ENCODE measurements at regions not wholly inside any gene's neighbourhood (a gene's known extent, or its start where the extent isn't known, plus 50 kb on each side); places are given as distances from the start of the nearest gene placed in this dataset.

DNA sequence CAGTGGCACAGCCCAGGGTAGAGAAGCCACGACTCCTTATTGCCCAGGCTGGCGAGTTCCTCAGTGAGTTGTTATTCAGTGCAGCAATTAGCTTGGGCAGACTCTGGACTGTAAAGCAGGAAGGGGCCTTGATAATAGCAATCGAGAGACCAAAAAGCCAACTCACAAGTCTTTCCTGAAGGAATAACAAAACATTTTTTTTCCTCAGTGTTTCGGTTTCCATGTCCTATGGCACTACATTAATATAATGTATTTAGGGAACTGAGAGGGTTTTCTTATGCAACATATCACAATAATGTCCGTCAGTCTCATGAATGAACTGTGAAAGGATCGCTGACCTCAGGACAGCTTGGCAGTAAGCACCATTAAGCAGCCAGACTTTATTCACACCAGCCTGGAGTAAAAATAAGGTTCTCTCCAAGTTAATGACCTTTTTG is 248.9 kb upstream of the TBL1XR1 start:
- TF ChIP-seq ZC3H10 (CRISPR knock-in tag; IDR thresholded peaks at IDR 0.05) (no peak), TCF4 (CRISPR knock-in tag; IDR thresholded peaks at IDR 0.05; ENCODE audit: borderline replicate concordance) (no peak), ARNTL (CRISPR knock-in tag; IDR thresholded peaks at IDR 0.05; ENCODE audit: borderline replicate concordance, low read depth) (no peak), TOX (CRISPR knock-in tag; IDR thresholded peaks at IDR 0.05; ENCODE audit: borderline replicate concordance) (no peak), ZFP3 (CRISPR knock-in tag; IDR thresholded peaks at IDR 0.05) (no peak), BACH2 (CRISPR knock-in tag; IDR thresholded peaks at IDR 0.05; ENCODE audit: borderline replicate concordance) (no peak), ESRRG (CRISPR knock-in tag; IDR thresholded peaks at IDR 0.05) (no peak), ZNF8 (CRISPR knock-in tag; IDR thresholded peaks at IDR 0.05) (no peak)
- TF ChIP-seq, protein P1, sequence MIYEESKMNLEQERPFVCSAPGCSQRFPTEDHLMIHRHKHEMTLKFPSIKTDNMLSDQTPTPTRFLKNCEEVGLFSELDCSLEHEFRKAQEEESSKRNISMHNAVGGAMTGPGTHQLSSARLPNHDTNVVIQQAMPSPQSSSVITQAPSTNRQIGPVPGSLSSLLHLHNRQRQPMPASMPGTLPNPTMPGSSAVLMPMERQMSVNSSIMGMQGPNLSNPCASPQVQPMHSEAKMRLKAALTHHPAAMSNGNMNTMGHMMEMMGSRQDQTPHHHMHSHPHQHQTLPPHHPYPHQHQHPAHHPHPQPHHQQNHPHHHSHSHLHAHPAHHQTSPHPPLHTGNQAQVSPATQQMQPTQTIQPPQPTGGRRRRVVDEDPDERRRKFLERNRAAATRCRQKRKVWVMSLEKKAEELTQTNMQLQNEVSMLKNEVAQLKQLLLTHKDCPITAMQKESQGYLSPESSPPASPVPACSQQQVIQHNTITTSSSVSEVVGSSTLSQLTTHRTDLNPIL (CRISPR knock-in tag; IDR thresholded peaks at IDR 0.05; ENCODE audit: low read depth), result no peak
- TF ChIP-seq, protein P2, sequence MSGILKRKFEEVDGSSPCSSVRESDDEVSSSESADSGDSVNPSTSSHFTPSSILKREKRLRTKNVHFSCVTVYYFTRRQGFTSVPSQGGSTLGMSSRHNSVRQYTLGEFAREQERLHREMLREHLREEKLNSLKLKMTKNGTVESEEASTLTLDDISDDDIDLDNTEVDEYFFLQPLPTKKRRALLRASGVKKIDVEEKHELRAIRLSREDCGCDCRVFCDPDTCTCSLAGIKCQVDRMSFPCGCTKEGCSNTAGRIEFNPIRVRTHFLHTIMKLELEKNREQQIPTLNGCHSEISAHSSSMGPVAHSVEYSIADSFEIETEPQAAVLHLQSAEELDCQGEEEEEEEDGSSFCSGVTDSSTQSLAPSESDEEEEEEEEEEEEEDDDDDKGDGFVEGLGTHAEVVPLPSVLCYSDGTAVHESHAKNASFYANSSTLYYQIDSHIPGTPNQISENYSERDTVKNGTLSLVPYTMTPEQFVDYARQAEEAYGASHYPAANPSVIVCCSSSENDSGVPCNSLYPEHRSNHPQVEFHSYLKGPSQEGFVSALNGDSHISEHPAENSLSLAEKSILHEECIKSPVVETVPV (CRISPR knock-in tag; IDR thresholded peaks at IDR 0.05), result no peak
- TF ChIP-seq, protein P3, sequence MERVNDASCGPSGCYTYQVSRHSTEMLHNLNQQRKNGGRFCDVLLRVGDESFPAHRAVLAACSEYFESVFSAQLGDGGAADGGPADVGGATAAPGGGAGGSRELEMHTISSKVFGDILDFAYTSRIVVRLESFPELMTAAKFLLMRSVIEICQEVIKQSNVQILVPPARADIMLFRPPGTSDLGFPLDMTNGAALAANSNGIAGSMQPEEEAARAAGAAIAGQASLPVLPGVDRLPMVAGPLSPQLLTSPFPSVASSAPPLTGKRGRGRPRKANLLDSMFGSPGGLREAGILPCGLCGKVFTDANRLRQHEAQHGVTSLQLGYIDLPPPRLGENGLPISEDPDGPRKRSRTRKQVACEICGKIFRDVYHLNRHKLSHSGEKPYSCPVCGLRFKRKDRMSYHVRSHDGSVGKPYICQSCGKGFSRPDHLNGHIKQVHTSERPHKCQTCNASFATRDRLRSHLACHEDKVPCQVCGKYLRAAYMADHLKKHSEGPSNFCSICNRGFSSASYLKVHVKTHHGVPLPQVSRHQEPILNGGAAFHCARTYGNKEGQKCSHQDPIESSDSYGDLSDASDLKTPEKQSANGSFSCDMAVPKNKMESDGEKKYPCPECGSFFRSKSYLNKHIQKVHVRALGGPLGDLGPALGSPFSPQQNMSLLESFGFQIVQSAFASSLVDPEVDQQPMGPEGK (CRISPR knock-in tag; IDR thresholded peaks at IDR 0.05; ENCODE audit: borderline replicate concordance), result no peak

Data from SK-N-SH treated with all-trans-retinoic acid at 6 μM for 48 hours (cell line).